CD4-positive, alpha-beta T cell (primary cell): ENCODE measurements at regions not wholly inside any gene's neighbourhood (a gene's known extent, or its start where the extent isn't known, plus 50 kb on each side); places are given as distances from the start of the nearest gene placed in this dataset.

Experiments used
- ATAC-seq: fragments of 200-7000 bp; cut with Tn5 transposase; one replicate; pipeline ENCODE4 v1.10.0; 2022; ENCODE audit warnings: mild to moderate bottlenecking; ENCODE audit not compliant: poor library complexity
- CTCF ChIA-PET: fragments of 350-600 bp; sonication (Branson Sonifier 250); formaldehyde crosslinking; loops from one replicate; lab custom pipeline; 2021; ENCODE audit warnings: antibody characterized with exemption, inconsistent platforms; lab: Charles Lee
- POLR2A ChIA-PET: fragments of 350-600 bp; sonication (Branson Sonifier 250); formaldehyde crosslinking; loops from one replicate; lab custom pipeline; 2021; ENCODE audit warnings: antibody characterized with exemption, inconsistent platforms; lab: Charles Lee
- DNase-seq, 14 experiments: peaks; one replicate each; pipeline ENCODE4 v3.0.0-alpha.2; 2013 to 2020; ENCODE audit warnings: mixed read lengths in 2 of 14
- H3K27ac ChIP-seq, 2 donors: one replicate each; pipeline versions ENCODE4 v1.5.1 to v1.7.0; 2013; ENCODE audit warnings: low read length in 2 of 2, low read depth in 1 of 2, mild to moderate bottlenecking in 1 of 2
- H3K27me3 ChIP-seq, 2 experiments: 1 replicate in 1 of 2; 2 replicates in 1 of 2; pipeline versions ENCODE4 v1.6.1 to v1.7.0; 2013; ENCODE audit warnings: low read length in 2 of 2, control low read depth in 1 of 2, mild to moderate bottlenecking in 1 of 2, moderate library complexity in 1 of 2; ENCODE audit not compliant: insufficient read depth in 2 of 2, control insufficient read depth in 1 of 2
- H3K36me3 ChIP-seq: one replicate; pipeline ENCODE4 v1.6.1; 2013; ENCODE audit warnings: low read length, control low read depth; ENCODE audit not compliant: insufficient read depth
- H3K4me1 ChIP-seq: one replicate; pipeline ENCODE4 v1.6.1; 2013; ENCODE audit warnings: low read length, control low read depth; ENCODE audit not compliant: insufficient read depth
- H3K4me3 ChIP-seq: one replicate; pipeline ENCODE4 v1.5.1; 2013; ENCODE audit warnings: mild to moderate bottlenecking, low read length, moderate library complexity
- H3K9me3 ChIP-seq, 2 experiments: 1 replicate in 1 of 2; 2 replicates in 1 of 2; pipeline versions ENCODE4 v1.6.1 to v1.7.0; 2013; ENCODE audit warnings: low read length in 2 of 2, mild to moderate bottlenecking in 2 of 2, control low read depth in 1 of 2, moderate library complexity in 1 of 2; ENCODE audit not compliant: control insufficient read depth in 1 of 2, insufficient read depth in 1 of 2
- H3K27ac Mint-ChIP-seq: one replicate; pipeline ENCODE4 v1.8.0; 2020; ENCODE audit warnings: mixed read lengths
- H3K27me3 Mint-ChIP-seq: one replicate; pipeline ENCODE4 v1.8.0; 2021; ENCODE audit warnings: mixed read lengths
- H3K36me3 Mint-ChIP-seq: one replicate; pipeline ENCODE4 v1.8.0; 2021; ENCODE audit warnings: low read depth, mixed read lengths
- H3K4me1 Mint-ChIP-seq: one replicate; pipeline ENCODE4 v1.8.0; 2021; ENCODE audit warnings: low read depth, mixed read lengths
- H3K4me3 Mint-ChIP-seq: one replicate; pipeline ENCODE4 v1.8.0; 2020; ENCODE audit warnings: mild to moderate bottlenecking, mixed read lengths
- H3K9me3 Mint-ChIP-seq: one replicate; pipeline ENCODE4 v1.8.0; 2020; ENCODE audit warnings: mixed read lengths
- intact Hi-C, 2 experiments: fragments of 100-400 bp; cut with DNase I in 1 of 2; cut with micrococcal nuclease in 1 of 2; formaldehyde crosslinking; loops; one replicate each; pipeline versions ENCODE4 v1.15.1 to v1.9.0; 2023 to 2025; cut with DNase I, micrococcal nuclease
- TF ChIP-seq, protein P1 (sequence below): fragments of 200-600 bp; IDR thresholded peaks from one replicate; pipeline ENCODE4 v1.8.0; 2022; ENCODE audit warnings: antibody characterized with exemption, mild to moderate bottlenecking

DNA sequence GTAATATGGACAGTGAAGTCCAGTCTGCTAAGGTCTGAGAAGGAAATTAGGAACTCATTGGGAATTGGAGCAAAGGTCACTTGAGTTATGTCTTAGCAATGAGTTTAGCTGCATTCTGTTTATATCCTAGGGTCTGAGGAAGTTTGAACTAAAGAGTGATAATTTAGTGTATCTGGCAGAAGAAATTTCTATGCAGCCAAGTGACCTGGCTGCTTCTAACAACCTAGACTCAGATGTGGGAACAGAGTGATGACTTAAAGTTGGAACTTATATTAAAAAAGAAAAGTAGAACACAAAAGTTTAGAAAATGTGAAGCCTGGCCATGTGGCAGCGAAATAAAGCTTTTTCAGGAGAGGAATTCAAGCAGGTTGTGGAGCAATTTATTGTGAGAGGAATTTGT, 106.2 kb downstream of the PRDM9 start:
- Mint-ChIP-seq H3K4me1 (no peaks in the 10 kb centered on the region), H3K36me3 (no peaks in the 10 kb centered on the region), H3K9me3 (peaks cover 4% of the 10 kb centered on the region), H3K4me3 (no peak overlapping the region), H3K27me3 (no peaks in the 10 kb centered on the region), H3K27ac (no peak overlapping the region)
- no peak overlapping the region for H3K27ac ChIP-seq
- H3K36me3 ChIP-seq = no peaks in the 10 kb centered on the region
- H3K27me3 ChIP-seq = no peaks in the 10 kb centered on the region
- DNase-seq (no peak), ATAC-seq (no peak)
- intact Hi-C loops = no loop called here
- TF ChIP-seq, protein P1, sequence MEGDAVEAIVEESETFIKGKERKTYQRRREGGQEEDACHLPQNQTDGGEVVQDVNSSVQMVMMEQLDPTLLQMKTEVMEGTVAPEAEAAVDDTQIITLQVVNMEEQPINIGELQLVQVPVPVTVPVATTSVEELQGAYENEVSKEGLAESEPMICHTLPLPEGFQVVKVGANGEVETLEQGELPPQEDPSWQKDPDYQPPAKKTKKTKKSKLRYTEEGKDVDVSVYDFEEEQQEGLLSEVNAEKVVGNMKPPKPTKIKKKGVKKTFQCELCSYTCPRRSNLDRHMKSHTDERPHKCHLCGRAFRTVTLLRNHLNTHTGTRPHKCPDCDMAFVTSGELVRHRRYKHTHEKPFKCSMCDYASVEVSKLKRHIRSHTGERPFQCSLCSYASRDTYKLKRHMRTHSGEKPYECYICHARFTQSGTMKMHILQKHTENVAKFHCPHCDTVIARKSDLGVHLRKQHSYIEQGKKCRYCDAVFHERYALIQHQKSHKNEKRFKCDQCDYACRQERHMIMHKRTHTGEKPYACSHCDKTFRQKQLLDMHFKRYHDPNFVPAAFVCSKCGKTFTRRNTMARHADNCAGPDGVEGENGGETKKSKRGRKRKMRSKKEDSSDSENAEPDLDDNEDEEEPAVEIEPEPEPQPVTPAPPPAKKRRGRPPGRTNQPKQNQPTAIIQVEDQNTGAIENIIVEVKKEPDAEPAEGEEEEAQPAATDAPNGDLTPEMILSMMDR = no peak
- H3K4me1 ChIP-seq = no peaks in the 10 kb centered on the region
- H3K9me3 ChIP-seq = peaks cover 0 to 6% of the 10 kb centered on the region in 2 experiments
- CTCF ChIA-PET = no interaction called here
- no peak overlapping the region for H3K4me3 ChIP-seq
- POLR2A ChIA-PET = no interaction called here

DNA sequence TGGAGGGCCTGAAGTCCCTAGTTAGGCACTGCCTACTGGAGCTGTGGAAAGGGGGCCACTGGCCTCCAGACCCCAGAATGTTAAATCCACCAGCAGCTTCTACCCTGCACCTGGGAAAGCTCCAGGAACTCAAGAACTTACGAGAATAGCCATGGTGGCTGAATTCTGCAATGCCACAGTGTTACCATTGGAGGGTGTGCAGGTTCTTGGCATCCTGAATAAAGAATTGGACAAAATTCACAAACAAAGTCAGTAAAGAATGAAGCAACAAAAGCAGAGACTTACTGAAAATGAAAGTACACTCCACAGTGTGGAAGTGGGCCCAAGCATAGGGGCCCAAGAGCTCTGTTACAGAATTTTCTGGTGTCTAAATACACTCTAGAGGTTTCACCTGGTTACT, 107.0 kb downstream of the PRDM9 start:
- Histone ChIP-seq H3K9me3 (peaks cover 0 to 10% of the 10 kb centered on the region in 2 experiments), H3K27ac (no peak overlapping the region), H3K4me3 (no peak overlapping the region), H3K36me3 (no peaks in the 10 kb centered on the region), H3K27me3 (no peaks in the 10 kb centered on the region), H3K4me1 (no peaks in the 10 kb centered on the region)
- Mint-ChIP-seq H3K36me3 (no peaks in the 10 kb centered on the region), H3K9me3 (peaks cover 4% of the 10 kb centered on the region), H3K4me3 (no peak overlapping the region), H3K27me3 (no peaks in the 10 kb centered on the region), H3K27ac (no peak overlapping the region), H3K4me1 (no peaks in the 10 kb centered on the region)
- no peak for DNase-seq
- ChIA-PET CTCF (no interaction called here), POLR2A (no interaction called here)
- no peak for ATAC-seq
- TF ChIP-seq, protein P1 = no peak
- intact Hi-C loops = no loop called here

DNA sequence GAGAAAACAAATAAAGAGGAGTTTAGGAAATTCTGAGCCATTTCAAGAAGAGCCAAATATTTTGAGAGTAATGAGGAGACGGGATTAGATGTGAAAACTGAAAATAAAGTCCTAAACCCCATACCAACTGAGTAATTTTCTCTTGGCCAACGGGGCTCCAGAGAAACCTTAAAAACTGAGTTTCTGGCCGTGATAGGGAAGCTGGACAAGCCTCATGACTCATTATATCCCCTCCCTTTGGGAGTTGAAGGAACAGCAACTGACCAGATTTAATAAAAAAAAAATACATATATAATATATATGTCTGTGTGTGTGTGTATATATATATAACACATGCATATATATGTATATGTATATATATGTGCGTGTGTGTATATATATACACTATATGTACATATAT, 119.6 kb downstream of the PRDM9 start:
- TF ChIP-seq, protein P1 = no peak
- CTCF ChIA-PET = no interaction called here
- no peaks in the 10 kb centered on the region for H3K36me3 Mint-ChIP-seq
- H3K27ac Mint-ChIP-seq = no peak overlapping the region
- Histone ChIP-seq H3K9me3 (peaks cover 0 to 9% of the 10 kb centered on the region in 2 experiments), H3K27me3 (no peaks in the 10 kb centered on the region), H3K27ac (no peak overlapping the region), H3K4me1 (no peaks in the 10 kb centered on the region), H3K4me3 (no peak overlapping the region), H3K36me3 (no peaks in the 10 kb centered on the region)
- no peak overlapping the region for H3K4me3 Mint-ChIP-seq
- peaks cover 12% of the 10 kb centered on the region for H3K9me3 Mint-ChIP-seq
- no peaks in the 10 kb centered on the region for H3K27me3 Mint-ChIP-seq
- POLR2A ChIA-PET = no interaction called here
- H3K4me1 Mint-ChIP-seq = no peaks in the 10 kb centered on the region
- DNase-seq (no peak), ATAC-seq (no peak)
- intact Hi-C loops = no loop called here
